IMR-90 (cell line): ENCODE measurements at regions not wholly inside any gene's neighbourhood (a gene's known extent, or its start where the extent isn't known, plus 50 kb on each side); places are given as distances from the start of the nearest gene placed in this dataset.
"Not testable (repeated sequence)": the region's sequence is repeated elsewhere in the genome, so short reads cannot be mapped to it uniquely, and the experiment has no call there.

ENCODE experiments used
- ATAC-seq: fragments of 200-7000 bp; cut with Tn5 transposase; 2 replicates; pipeline ENCODE4 v1.9.1; 2020; ENCODE audit warnings: low read depth, mild to moderate bottlenecking, moderate library complexity
- BruUV-seq: library from RNA; stranded (reverse); fragments of 400-500 nt; replicated peaks from 2 replicates; lab custom pipeline; 2021; lab: Mats Ljungman, UMichigan
- CTCF ChIA-PET: fragments of 300-600 bp; formaldehyde crosslinking; extraction: SDS; loops from one replicate; lab custom pipeline; 2021; ENCODE audit warnings: antibody characterized with exemption; lab: Yijun Ruan, JAX
- POLR2A ChIA-PET: fragments of 300-600 bp; sonication (Branson Sonifier 250); formaldehyde crosslinking; loops from one replicate; lab custom pipeline; 2022; ENCODE audit warnings: antibody characterized with exemption; ENCODE audit not compliant: unreplicated experiment; lab: Charles Lee
- DNase-seq: peaks from one replicate; pipeline ENCODE4 v3.0.0; 2013
- H2AFZ ChIP-seq: replicated peaks from 2 replicates; pipeline ENCODE3; 2013; ENCODE audit warnings: low read length, mild to moderate bottlenecking; ENCODE audit not compliant: poor library complexity
- H2AK5ac ChIP-seq: 2 replicates; pipeline ENCODE4 v1.6.1; 2013; ENCODE audit warnings: low read depth, low read length, inconsistent platforms
- H2AK9ac ChIP-seq: replicated peaks from 2 replicates; pipeline ENCODE3; 2013; ENCODE audit warnings: mild to moderate bottlenecking, low read depth, low read length, moderate library complexity; ENCODE audit not compliant: poor library complexity
- H2BK120ac ChIP-seq: 2 replicates; pipeline ENCODE4 v1.6.1; 2013; ENCODE audit warnings: low read depth, low read length, inconsistent platforms
- H2BK15ac ChIP-seq: 3 replicates; pipeline ENCODE4 v1.6.1; 2013; ENCODE audit warnings: low read depth, low read length, inconsistent platforms
- H2BK20ac ChIP-seq: 2 replicates; pipeline ENCODE4 v1.6.1; 2013; ENCODE audit warnings: low read depth, mild to moderate bottlenecking, inconsistent platforms, low read length, moderate library complexity
- H2BK5ac ChIP-seq: 2 replicates; pipeline ENCODE4 v1.6.1; 2013; ENCODE audit warnings: mild to moderate bottlenecking, low read depth, low read length, inconsistent platforms; ENCODE audit not compliant: poor library complexity, severe bottlenecking
- H3K14ac ChIP-seq: replicated peaks from 2 replicates; pipeline ENCODE4 v1.6.1; 2013; ENCODE audit warnings: low read depth, low read length, inconsistent platforms
- H3K18ac ChIP-seq: 2 replicates; pipeline ENCODE4 v1.6.1; 2013; ENCODE audit warnings: low read depth, low read length, control low read depth
- H3K23ac ChIP-seq: 2 replicates; pipeline ENCODE4 v1.6.1; 2013; ENCODE audit warnings: low read depth, low read length, inconsistent platforms
- H3K27ac ChIP-seq: 2 replicates; pipeline ENCODE4 v1.5.1; 2013; ENCODE audit warnings: mild to moderate bottlenecking, control low read depth, low read length; ENCODE audit not compliant: insufficient read depth
- H3K27me3 ChIP-seq: 2 replicates; pipeline ENCODE4 v1.6.1; 2013; ENCODE audit warnings: low read length; ENCODE audit not compliant: control insufficient read depth, insufficient read depth
- H3K36me3 ChIP-seq: 2 replicates; pipeline ENCODE4 v1.6.1; 2013; ENCODE audit warnings: low read length, mixed read lengths; ENCODE audit not compliant: control insufficient read depth, insufficient read depth
- H3K4ac ChIP-seq: 2 replicates; pipeline ENCODE4 v1.6.1; 2013; ENCODE audit warnings: low read depth, low read length, inconsistent platforms
- H3K4me1 ChIP-seq: 2 replicates; pipeline ENCODE4 v1.6.1; 2013; ENCODE audit warnings: low read length, mixed read lengths; ENCODE audit not compliant: control insufficient read depth, insufficient read depth
- H3K4me2 ChIP-seq: 2 replicates; pipeline ENCODE4 v1.6.1; 2013; ENCODE audit warnings: low read depth, mild to moderate bottlenecking, control low read depth, low read length, moderate library complexity
- H3K4me3 ChIP-seq: 2 replicates; pipeline ENCODE4 v1.5.1; 2013; ENCODE audit warnings: low read depth, mild to moderate bottlenecking, control low read depth, low read length, moderate library complexity; ENCODE audit not compliant: insufficient read depth
- H3K56ac ChIP-seq: 2 replicates; pipeline ENCODE4 v1.6.1; 2013; ENCODE audit warnings: low read length, inconsistent platforms; ENCODE audit not compliant: insufficient read depth; ENCODE audit errors: extremely low read depth
- H3K79me1 ChIP-seq, 2 experiments: 2 replicates each; pipeline ENCODE4 v1.6.1; 2013; ENCODE audit warnings: low read length in 2 of 2, inconsistent platforms in 1 of 2, low read depth in 1 of 2
- H3K9ac ChIP-seq: 2 replicates; pipeline ENCODE4 v1.6.1; 2013; ENCODE audit warnings: low read depth, low read length, control low read depth
- H3K9me1 ChIP-seq: 2 replicates; pipeline ENCODE4 v1.6.1; 2013; ENCODE audit warnings: low read length, inconsistent platforms; ENCODE audit not compliant: insufficient read depth
- H3K9me3 ChIP-seq: 2 replicates; pipeline ENCODE4 v1.6.1; 2013; ENCODE audit warnings: low read length; ENCODE audit not compliant: control insufficient read depth, insufficient read depth
- H4K20me1 ChIP-seq: 2 replicates; pipeline ENCODE4 v1.6.1; 2013; ENCODE audit warnings: low read length, inconsistent platforms; ENCODE audit not compliant: insufficient read depth
- H4K5ac ChIP-seq: 2 replicates; pipeline ENCODE4 v1.6.1; 2013; ENCODE audit warnings: mild to moderate bottlenecking, low read depth, low read length, control low read depth
- H4K8ac ChIP-seq, 2 experiments: 2 replicates each; pipeline ENCODE4 v1.6.1; 2013; ENCODE audit warnings: low read depth in 2 of 2, low read length in 2 of 2, control low read depth in 1 of 2, inconsistent platforms in 1 of 2
- H4K91ac ChIP-seq: 2 replicates; pipeline ENCODE4 v1.6.1; 2013; ENCODE audit warnings: low read depth, low read length, inconsistent platforms; ENCODE audit not compliant: insufficient read depth
- WGBS, 2 experiments: methylation state at CpG; one replicate each; pipeline versions ENCODE4 v1.1.5 to v1.1.7; 2013; ENCODE audit warnings: missing lambda C conversion rate in 2 of 2; ENCODE audit not compliant: insufficient read length in 1 of 2; ENCODE audit errors: extremely low coverage in 2 of 2; 5-methylcytosine and 5-hydroxymethylcytosine counted together
- dilution Hi-C: fragments of 300-500 bp; cut with HindIII; formaldehyde crosslinking; loops from one replicate; pipeline ENCODE4 v1.14.3; 2018; ENCODE audit warnings: low sequenced_read_pairs; ENCODE audit not compliant: unreplicated experiment
- in situ Hi-C: fragments of 300-500 bp; cut with MboI; formaldehyde crosslinking; loops from 3 replicates; pipeline ENCODE4 v1.14.3; 2019; ENCODE audit warnings: low sequenced_read_pairs, inconsistent platforms, mixed read lengths
- intact Hi-C: fragments of 100-400 bp; cut with micrococcal nuclease; formaldehyde crosslinking; loops from 2 replicates; pipeline ENCODE4 v1.10.0; 2022

- H4K91ac ChIP-seq, intact Hi-C loops, CTCF ChIA-PET, in situ Hi-C loops, H3K4me2 ChIP-seq, H3K4ac ChIP-seq, H3K9ac ChIP-seq, H3K36me3 ChIP-seq, DNase-seq, ATAC-seq, dilution Hi-C loops, H3K56ac ChIP-seq, H3K23ac ChIP-seq, H3K9me3 ChIP-seq, POLR2A ChIA-PET, H3K27ac ChIP-seq, H3K79me1 ChIP-seq, H2BK20ac ChIP-seq, H3K18ac ChIP-seq, H2AK5ac ChIP-seq, H4K5ac ChIP-seq, H2AFZ ChIP-seq, H4K8ac ChIP-seq, H3K27me3 ChIP-seq, H3K9me1 ChIP-seq, H2BK15ac ChIP-seq, H4K20me1 ChIP-seq, BruUV-seq, H3K4me1 ChIP-seq, H2BK5ac ChIP-seq, H2AK9ac ChIP-seq, H3K4me3 ChIP-seq, H2BK120ac ChIP-seq, H3K14ac ChIP-seq: not testable (repeated sequence)
- 100% methylated on average over 1 of the region's 3 CpGs; no CpG with 5 or more reads in 1 of the 2 experiments for WGBS, 2 experiments
Measured at GRCh38 chr18:77353349-77353748, 103.7 kb downstream of the GALR1 start.
